Kidney epithelial cell (primary cell): ENCODE measurements at regions not wholly inside any gene's neighbourhood (a gene's known extent, or its start where the extent isn't known, plus 50 kb on each side); places are given as distances from the start of the nearest gene placed in this dataset.

ENCODE experiments used
- DNase-seq: peaks from one replicate; pipeline ENCODE4 v3.0.0-alpha.2; 2010; ENCODE audit warnings: low read depth
- H3K27me3 ChIP-seq: 2 replicates; pipeline ENCODE4 v1.6.0; 2011; ENCODE audit warnings: low read length; ENCODE audit not compliant: control insufficient read depth, insufficient read depth
- H3K36me3 ChIP-seq: 2 replicates; pipeline ENCODE4 v1.5.1; 2011; ENCODE audit warnings: low read length; ENCODE audit not compliant: control insufficient read depth, insufficient read depth
- H3K4me3 ChIP-seq: 2 replicates; pipeline ENCODE4 v1.5.1; 2011; ENCODE audit warnings: low read depth, mild to moderate bottlenecking, control low read depth, low read length
- TF ChIP-seq, protein P1 (sequence below): IDR thresholded peaks from 2 replicates; pipeline ENCODE4 v1.5.1; 2011; ENCODE audit warnings: mild to moderate bottlenecking, moderate library complexity, low read length, control low read depth, inconsistent platforms; ENCODE audit not compliant: insufficient read depth, poor library complexity, severe bottlenecking

DNA sequence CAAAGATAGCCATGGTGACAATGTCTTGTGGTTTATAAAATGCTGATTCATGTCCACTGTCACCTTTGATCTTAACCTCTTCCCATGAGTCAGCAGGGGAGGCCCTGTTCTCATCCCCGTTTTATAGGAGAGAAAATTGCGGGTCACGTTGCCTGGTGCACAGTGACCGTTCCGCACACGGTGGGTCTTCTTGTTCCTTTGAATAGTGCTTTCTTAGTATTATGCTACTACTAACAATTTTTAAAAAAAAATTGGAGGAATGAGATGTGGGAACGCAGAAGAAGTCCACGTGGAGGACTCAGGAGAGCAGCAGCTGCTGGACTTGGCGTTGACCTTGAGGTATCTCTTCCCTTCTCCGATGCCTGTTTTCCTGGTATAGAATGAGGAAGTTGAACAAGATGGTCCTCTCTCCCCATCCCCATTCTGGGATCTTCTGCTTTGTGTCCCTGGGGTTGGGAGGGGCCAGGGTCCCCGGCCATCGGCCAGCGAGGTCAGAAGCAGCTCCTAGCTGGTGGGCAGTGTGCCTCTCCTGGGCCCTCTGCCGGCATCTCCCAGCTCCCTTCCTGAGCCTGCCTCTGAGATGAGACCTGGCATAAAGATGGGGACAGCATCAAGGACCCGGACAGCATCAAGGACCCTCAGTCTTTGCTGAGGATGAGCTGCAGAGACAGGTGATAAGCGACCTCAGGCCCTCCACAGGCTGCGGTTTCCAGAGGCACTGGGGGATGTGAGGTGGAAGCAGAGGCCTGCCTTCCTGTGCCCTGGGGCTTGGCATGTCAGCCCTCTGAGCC lies 143.9 kb downstream of the C9orf50 start:
- H3K36me3 ChIP-seq = no peaks in the 10 kb centered on the region
- H3K4me3 ChIP-seq = no peak overlapping the region
- no peaks in the 10 kb centered on the region for H3K27me3 ChIP-seq
- no peak for DNase-seq
- TF ChIP-seq, protein P1, sequence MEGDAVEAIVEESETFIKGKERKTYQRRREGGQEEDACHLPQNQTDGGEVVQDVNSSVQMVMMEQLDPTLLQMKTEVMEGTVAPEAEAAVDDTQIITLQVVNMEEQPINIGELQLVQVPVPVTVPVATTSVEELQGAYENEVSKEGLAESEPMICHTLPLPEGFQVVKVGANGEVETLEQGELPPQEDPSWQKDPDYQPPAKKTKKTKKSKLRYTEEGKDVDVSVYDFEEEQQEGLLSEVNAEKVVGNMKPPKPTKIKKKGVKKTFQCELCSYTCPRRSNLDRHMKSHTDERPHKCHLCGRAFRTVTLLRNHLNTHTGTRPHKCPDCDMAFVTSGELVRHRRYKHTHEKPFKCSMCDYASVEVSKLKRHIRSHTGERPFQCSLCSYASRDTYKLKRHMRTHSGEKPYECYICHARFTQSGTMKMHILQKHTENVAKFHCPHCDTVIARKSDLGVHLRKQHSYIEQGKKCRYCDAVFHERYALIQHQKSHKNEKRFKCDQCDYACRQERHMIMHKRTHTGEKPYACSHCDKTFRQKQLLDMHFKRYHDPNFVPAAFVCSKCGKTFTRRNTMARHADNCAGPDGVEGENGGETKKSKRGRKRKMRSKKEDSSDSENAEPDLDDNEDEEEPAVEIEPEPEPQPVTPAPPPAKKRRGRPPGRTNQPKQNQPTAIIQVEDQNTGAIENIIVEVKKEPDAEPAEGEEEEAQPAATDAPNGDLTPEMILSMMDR = no peak

DNA sequence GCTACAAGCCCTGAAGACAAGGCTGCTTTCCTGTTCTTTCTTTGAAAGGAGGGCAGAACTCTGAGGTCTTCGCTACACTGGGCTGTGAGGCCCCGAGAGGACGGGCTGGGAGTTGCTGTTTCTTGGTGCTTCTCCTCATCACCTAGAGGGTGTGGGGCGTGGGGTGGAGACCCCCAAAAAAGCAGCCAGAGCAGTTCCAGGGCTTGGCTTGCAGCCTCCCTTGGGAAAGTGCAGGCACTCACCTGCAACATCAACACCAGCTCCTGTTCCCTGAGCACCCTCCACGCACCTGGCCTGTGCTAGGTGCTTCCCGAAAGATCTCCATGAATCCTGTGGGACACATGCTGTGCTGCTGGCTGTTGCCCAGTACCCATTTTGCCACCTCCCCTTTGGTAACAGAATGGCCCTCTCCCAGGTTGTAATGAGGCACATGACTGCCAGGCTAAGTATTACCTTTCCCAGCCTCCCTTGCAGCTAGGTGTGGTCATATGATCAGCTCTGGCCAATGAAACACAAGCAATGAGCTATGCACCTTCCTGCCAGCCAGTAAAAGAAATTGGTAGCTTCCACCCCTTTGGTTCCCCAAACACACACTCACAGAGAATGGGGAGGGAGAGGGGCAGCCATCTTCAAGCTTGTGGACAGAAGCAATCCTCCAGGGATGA lies 146.0 kb downstream of the C9orf50 start:
- Histone ChIP-seq H3K36me3 (no peaks in the 10 kb centered on the region), H3K27me3 (no peaks in the 10 kb centered on the region), H3K4me3 (no peak overlapping the region)
- no peak for DNase-seq
- TF ChIP-seq, protein P1 = no peak

DNA sequence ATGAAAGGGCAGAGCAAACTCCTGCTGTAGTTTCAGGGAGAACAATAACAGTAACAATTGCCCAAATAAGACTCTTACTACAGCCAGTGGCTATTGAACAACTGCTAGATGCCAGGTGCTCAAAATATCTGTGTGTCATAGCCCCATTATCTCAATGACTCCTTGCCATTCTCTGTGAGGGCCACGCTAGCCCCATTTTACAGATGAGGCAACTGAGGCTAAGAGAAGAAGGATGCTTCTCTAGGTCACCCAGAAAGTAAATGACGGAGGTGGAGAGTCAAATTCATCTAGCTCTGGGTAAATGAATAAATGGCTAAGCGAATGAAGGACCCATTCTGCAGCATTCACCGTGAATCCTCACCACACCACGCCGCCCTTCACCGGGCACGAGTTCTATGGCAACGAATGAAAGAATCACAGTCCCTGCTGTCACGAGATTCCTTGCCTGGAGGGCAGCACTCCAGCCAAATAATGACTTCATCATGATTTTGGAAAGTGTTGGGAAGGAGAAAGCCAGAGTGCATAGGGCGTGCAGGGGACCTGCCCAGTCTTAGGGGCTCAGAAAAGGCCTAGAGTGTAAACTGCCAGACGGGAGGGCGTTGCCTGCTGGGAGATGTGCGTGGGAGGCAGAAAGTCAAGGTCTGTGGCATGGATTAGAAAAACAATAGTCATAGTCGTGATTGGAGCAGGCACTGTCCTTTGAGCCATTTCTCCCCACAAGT lies 147.2 kb downstream of the C9orf50 start:
- no peak for DNase-seq
- TF ChIP-seq, protein P1 = no peak
- Histone ChIP-seq H3K27me3 (no peaks in the 10 kb centered on the region), H3K36me3 (no peaks in the 10 kb centered on the region), H3K4me3 (no peak overlapping the region)

DNA sequence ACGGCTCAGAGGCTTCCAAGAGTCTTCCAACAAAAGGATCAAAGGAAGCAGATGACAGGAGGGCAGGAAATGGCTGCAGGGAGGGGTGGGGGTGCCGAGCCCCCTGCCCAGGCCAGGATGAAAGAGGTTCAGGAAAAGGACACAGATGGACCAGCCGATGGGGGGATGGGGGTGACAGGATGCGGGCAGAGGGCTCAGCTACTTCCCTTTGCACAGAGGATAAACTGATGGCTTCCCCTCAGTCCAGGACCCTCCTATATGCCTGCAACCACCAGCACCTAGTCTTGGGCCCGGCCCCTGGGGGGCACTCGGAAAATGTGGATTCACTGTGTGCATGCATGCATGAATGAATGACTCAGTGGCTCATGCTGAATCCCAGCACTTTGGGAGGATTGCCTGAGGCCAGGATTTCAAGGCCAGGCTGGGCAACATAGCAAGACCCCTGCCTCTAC lies 148.2 kb downstream of the C9orf50 start:
- Histone ChIP-seq H3K27me3 (no peaks in the 10 kb centered on the region), H3K36me3 (no peaks in the 10 kb centered on the region), H3K4me3 (no peak overlapping the region)
- DNase-seq = no peak
- TF ChIP-seq, protein P1 = no peak

DNA sequence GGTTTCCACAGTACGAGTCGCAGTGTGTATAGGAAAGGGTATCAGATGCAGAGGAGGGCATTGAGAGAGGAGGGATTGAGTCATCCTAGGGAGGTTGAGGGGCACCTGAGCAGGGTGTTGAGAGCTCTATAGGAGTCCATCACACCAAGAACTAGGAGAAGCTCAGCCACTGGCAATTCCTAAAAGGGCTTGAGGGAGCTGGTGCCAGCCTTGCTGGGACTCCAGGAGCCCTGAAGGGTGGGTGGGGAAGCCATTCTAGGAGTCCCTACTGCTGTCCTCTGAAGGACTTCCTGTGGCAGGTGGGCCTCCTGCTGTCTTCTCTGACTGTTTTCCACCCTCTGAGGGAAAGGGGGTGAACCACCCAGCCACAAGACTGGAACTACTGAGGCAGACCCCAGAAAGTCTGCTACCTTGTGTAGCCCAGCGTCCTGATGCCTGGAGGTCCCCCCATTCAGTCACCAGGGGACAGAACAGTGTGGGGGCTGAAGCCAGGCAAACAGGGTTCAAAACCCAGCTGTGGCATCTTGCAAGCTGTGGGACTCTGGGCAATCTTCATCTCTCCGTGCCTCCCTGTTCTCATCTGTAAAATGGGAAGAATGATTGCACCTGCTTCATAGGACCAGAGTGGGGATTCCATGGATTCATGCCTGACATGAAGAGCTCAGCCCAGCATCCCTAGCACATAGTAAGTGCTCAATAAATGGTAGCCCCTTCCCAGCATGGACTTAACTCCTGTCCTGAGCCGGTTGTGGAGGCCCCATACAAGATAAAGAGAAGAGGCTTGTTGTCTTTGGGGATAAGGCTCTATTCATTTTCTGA lies 149.5 kb downstream of the C9orf50 start:
- TF ChIP-seq, protein P1 = no peak
- Histone ChIP-seq H3K27me3 (no peaks in the 10 kb centered on the region), H3K4me3 (no peak overlapping the region), H3K36me3 (no peaks in the 10 kb centered on the region)
- no peak for DNase-seq
